ENCODE measurements at regions not wholly inside any gene's neighbourhood (a gene's known extent, or its start where the extent isn't known, plus 50 kb on each side); places are given as distances from the start of the nearest gene placed in this dataset.
"Not testable (repeated sequence)": the region's sequence is repeated elsewhere in the genome, so short reads cannot be mapped to it uniquely, and the experiment has no call there.

DNA sequence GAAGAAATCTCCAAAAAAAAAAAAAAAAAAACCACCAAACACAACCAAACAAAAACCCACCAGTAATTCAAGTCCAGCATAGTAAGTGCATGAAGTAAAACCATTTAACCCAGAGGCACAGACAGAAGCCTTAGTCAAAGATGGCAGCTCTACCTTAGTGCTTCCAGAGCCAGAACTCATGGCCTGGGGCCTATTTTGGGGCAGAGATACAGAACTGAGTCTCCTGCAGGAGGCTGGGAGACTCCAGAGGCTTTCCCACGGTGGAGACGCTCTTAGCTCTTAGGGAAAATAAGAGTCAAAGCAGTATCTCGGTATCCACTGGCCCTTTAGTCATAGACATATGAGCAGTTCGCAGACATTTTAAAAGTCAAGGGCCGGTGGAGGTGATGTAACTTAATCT is 129.5 kb downstream of the GPX5 start:
- ATAC-seq = no peak
- DNase-seq = no peak
- intact Hi-C loops (cut with micrococcal nuclease) = no loop called here

DNA sequence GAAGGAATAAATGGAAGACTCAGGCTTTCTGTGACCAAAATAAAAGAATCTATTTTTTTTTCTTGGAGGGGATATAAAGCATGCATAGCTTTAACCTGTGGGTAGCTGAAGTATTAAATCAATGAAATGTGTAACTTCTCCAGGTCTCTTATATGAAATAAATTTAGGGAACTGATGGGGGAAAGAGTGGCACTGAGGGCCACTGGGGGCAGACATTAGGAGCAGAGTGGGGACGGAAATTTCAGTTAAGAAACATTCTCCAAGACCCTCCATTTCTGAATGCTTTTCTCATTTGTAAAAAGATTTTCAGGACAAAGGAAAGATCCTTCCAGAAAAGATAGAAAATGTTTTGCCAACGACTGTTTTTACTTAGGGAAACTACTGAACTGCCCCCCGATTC is 131.0 kb downstream of the GPX5 start:
- ATAC-seq = no peak

DNA sequence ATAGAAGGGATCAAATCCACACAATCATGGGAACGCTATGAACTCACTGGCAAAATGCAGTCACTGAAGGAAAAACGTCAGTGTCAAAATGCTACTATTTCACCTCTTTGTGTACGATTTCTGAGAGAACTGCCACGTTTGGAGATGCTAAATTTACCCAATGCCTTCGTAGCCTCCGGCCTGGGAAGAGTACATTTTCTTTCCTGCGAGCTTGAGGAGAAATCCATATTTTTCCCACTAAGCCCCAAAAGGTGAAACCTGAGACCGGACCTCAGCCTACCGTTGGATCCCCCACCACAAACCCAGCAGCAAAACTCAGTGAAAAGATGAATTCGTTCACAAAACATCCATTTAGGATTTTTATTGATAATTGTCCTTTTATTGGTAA is 131.7 kb downstream of the GPX5 start:
- no peak for DNase-seq
- ATAC-seq = no peak
- intact Hi-C loops (cut with micrococcal nuclease) = no loop called here

More for the DNA sequence above, 131.0 kb downstream of the GPX5 start:
- intact Hi-C loops (cut with micrococcal nuclease) = no loop called here
- no peak for DNase-seq

DNA sequence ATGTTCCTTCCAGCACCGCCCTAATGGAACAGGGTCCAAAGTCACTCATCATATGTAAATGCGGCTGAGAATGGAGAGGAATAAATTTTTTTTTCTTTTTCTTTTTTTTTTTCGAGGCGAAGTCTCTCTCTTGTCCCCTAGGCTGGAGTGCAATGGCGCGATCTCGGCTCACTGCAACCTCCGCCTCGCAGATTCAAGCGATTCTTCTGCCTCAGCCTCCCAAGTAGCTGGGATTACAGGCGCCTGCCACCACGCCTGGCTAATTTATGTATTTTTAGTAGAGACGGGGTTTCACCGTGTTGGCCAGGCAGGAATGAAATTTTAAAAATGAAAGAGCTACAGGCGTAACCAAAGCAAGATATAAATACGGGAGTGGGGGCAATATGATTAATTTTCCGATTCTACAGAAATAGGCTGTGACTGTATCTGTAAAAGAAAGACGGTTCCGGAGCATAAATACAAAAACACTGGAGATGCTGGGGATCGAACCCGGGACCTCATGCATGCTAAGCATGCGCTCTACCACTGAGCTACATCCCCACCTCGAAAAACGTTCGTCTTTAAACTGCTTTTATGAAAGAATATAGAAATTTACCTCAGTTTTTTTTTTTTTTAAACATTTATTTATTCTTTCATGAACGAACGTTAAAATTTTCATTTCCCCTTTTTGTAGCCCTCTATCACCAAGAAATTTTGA is 132.2 kb downstream of the GPX5 start:
- peak; percentile 60 for ATAC-seq
- peak; percentile 43 for DNase-seq
- intact Hi-C loops (cut with micrococcal nuclease) = no loop called here

DNA sequence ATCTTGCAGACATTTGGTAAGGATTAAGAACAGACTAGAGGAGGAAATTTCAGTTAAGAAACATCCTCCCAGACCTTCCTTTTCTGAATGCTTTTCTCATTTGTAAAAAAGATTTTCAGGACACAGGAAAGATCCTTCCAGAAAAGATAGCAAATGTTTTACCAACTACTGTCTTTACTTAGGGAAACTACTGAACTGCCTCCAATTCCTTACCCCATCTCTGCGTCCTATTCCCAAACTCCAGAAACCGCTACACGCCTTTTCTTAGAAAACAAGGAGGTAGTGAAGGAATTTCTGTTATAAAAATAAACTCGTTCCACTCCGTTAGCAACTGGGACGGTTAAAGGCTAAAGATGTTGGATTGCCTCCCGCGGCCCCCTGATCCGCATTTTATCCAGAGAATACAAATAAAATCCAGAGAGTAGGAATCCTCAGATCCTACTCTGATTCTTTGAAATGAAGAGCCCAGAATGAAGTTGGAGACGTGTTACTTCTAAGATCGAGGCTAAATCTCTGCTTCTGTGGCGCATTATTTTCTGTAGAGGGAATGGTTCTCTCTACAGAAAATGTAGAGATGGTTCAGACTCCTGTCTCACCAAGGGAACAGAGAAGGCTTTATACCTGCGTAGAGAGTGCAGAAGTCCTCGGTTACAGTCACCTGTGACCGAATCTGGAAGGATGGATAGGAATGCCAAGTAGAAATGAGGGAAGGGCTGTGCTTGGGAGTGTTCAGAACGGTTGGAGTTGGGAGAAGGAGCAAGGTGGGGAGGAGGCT is 133.0 kb downstream of the GPX5 start:
- no peak for ATAC-seq
- DNase-seq = no peak
- intact Hi-C loops (cut with micrococcal nuclease) = no loop called here

DNA sequence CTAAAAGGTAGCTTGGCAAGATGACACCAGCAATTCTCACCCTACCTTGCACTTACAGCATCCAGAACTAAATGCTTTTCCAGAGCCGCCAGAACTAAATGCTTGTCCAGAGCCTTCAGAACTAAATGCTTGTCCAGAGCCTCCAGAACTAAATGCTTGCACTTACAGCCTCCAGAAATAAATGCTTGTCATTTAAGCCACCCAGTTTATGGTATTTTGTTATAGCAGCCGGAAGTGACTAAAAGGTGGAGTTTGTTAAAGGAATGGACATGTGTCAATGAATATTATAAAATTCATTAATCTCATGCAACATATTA is 133.5 kb downstream of the GPX5 start:
- ATAC-seq (no peak), DNase-seq (no peak)
- intact Hi-C loops (cut with micrococcal nuclease) = no loop called here

DNA sequence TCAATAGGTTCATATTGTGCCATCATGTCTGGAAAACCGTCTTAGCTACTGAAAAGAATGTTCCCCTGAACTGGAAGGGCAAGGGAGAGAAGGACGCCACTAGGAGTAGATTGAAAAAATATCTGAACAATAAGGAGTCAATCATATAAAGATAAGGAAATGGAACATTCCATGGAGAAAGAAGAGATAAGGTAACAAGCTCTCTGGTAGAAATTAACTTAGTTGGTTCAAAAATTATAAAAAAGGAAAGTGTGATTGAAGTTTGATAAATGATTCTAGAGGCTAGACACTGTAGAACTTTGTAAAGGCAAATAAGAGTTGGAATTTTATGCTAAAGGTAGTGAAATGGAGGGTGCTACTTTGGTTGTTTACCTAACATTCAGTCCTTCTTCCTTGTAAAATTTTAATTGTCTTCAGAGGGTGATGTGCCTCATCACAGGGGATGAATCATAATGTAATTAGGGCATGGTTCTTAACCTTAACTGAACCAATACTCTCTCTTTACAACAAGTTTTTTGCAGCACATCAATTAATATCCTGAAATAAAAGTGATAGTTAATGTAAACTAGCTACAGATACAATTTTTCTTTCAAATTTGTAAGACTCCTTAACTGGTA is 135.5 kb downstream of the GPX5 start:
- ATAC-seq = no peak
- intact Hi-C loops (cut with micrococcal nuclease) = no loop called here
- no peak for DNase-seq

DNA sequence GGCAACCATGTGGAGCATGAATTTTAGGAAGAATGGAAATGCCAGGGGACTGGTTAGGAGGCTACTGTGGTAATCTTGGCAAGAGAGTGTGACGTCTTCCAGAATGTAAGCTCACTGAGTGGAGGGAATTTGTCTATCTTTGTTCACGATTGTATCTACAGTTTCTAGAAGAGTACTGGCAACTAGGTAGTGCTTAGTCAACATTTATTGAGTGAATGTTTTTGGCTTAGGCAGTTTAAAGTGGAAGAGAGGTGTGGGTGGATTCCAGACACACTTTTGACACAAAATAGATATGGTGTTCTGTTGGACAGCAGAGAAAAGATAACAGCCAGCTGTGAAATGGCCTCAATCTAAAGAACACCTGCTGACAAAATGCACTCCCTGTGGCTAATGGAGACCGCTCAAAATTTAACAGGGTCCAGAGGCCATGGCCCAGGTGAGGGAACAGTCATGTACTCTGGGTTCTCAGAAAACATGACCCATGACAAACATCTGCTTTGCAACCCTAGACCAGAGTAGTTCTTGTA is 139.3 kb downstream of the GPX5 start:
- intact Hi-C loops (cut with micrococcal nuclease) = no loop called here
- ATAC-seq (no peak), DNase-seq (no peak)

DNA sequence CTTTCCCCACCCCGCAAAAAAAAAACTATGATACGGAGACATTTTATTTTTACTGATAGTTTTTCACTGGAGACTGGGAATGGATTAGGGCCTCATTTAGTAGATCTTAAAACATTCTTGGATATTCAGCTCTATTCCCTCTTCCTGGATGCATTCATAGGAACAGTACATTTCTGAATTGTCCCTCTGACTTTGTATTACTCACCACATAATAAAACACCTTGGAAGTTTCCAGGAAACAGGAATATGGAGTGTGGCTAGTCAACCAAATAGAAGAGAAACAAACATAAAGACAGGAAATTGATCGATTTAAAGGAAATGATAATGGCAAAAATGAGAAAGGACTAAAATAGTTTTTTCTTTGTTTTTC is 147.7 kb downstream of the GPX5 start:
- ATAC-seq (no peak), DNase-seq (no peak)
- intact Hi-C loops (cut with micrococcal nuclease) = no loop called here

DNA sequence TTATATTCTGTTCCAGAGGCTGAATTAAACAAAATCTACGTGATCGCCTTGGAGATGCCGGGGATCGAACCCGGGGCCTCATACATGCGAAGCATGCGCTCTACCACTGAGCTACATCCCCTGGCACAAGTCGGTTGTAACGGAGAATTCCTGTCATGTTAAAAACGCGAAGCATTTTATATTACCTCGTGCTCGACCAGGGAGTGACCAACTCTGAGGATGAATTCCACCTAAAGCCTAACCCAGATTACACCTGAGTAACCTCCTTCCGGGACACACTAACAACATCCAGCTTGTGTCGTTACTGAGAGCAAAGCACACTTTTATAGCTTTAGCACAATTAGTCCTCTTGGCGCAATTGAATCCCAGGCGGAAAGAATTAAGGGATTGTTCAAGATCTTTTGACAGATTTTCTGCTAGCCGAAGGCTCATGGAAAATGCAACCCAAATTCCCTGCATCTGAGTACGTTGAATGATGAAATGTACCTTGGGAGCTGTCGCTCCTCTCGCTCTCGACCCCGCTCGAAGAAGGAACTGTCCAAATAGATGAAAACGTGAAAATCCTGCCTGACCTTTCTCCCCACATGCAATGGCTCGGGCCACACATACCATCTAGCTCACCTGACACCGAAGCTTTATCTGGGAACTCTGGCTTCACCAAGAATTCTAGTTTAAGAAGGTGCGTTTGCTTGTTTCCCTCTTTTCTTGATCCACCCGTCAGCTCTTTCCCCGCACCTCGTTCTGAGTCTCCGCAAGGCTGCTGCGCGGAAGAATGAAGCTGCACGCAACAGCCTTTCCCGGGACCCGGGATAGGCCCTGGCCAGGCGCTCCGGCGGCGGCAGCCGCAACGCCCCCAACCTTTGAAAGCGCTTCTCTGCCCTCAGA is 148.3 kb downstream of the GPX5 start:
- no peak for ATAC-seq
- intact Hi-C loops (cut with micrococcal nuclease) = no loop called here
- DNase-seq = no peak

DNA sequence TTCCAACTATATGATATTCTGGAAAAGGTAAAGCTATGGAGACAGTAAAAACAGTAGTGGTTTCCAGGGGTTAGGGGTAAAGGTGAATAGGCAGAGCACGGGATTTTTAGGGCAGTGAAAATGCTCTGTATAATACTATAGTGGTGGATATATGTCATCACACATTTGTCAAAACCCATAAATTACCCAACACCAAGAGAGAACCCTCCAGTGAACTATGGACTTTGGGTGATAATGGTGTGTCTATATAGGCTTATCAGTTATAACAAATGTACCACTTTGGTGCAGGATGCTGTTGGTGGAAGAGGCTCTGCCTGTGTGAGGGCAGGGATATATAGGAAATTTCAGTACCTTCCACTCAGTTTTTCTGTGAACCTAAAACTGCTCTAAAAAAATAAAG is 149.9 kb downstream of the GPX5 start:
- intact Hi-C loops (cut with micrococcal nuclease) = no loop called here
- ATAC-seq (no peak), DNase-seq (no peak)

DNA sequence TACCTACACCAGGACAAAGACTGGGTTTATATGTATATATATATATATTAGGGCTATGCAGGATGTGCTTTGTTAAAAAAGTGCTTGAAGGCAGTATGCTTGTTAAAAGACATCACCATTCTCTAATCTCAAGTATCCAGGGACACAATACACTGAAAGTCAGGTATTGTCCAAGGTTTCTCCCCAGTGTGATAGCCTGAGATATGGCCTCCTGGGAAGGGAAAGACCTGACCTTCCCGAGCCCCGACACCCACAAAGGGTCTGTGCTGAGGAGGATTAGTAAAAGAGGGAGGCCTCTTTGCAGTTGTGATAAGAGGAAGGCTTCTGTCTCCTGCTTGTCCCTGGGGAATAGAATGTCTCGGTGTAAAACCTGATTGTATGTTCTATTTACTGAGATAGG is 156.9 kb downstream of the GPX5 start:
- DNase-seq (no peak), ATAC-seq (no peak)
- intact Hi-C loops (cut with micrococcal nuclease) = loop anchor here (10.0 kb wide), 1 partner anchor 902 kb away; the partner anchor contains the start of gene OR2H2

DNA sequence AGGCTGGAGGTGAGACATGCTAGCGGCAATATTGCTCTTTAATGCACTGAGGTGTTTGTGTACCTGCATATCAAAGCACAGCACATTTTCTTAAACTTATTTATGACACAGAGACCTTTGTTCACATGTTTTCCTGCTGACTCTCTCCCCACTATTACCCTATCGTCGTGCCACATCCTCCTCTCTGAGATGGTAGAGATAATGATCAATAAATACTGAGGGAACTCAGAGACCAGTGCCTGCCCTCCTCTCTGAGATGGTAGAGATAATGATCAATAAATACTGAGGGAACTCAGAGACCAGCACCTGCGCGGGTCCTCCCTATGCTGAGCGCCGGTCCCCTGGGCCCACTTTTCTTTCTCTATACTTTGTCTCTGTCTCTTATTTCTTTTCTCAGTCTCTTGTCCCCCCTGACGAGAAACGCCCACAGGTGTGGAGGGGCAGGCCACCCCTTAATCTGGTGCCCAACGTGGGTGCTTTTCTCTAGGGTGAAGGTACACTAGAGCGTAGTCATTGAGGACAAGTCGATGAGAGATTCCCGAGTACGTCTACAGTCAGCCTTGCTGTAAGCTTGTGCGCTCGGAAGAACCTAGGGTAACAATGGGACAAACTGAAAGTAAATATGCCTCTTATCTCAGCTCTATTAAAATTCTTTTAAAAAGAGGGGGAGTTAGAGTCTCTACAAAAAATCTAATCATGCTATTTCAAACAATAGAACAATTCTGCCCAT is 157.4 kb downstream of the GPX5 start:
- intact Hi-C loops (cut with micrococcal nuclease) = loop anchor here (10.0 kb wide), 1 partner anchor 902 kb away; the partner anchor contains the start of gene OR2H2
- not testable (repeated sequence) for DNase-seq, ATAC-seq

DNA sequence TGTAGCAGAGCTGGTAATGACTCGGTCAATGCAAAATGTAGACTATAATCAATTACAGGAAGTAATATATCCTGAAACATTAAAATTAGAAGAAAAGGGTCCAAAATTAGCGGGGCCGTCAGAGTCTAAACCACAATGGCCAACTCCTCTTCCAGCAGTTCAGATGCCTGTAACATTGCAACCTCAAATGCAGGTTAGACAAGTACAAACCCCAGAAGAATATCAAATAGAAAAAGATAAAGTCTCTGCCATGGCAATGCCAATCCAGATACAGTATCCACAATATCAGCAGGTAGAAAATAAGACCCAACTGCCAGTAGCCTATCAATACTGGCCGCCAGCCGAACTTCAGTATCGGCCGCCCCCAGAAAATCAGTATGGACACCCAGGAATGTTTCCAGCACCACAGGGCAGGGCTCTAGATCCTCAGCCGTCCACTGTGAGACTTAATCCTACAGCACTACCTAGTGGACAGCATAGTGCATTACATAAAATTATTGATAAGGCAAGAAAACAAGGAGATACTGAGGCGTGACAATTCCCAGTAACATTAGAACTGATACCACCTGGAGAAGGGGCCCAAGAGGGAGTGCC is 158.4 kb downstream of the GPX5 start:
- ATAC-seq (no peak), DNase-seq (no peak)
- intact Hi-C loops (cut with micrococcal nuclease) = loop anchor here (10.0 kb wide), 1 partner anchor 901 kb away; the partner anchor contains the start of gene OR2H2

DNA sequence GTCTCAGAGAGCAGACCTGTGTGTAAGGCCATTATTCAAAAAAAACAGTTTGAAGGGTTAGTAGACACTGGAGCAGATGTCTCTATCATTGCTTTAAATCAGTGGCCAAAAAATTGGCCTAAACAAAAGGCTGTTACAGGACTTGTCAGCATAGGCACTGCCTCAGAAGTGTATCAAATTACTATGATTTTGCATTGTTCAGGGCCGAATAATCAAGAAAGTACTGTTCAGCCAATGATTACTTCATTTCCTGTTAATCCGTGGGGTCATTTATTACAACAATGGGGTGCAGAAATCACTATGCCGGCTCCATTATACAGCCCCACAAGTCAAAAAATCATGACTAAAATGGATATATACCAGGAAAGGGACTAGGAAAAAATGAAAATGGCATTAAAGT is 160.3 kb downstream of the GPX5 start:
- not testable (repeated sequence) for ATAC-seq, DNase-seq
- intact Hi-C loops (cut with micrococcal nuclease) = loop anchor here (1.0 to 10.0 kb wide), 2 partner anchors 331 to 899 kb away; partner anchors contain the start of gene OR2H2

DNA sequence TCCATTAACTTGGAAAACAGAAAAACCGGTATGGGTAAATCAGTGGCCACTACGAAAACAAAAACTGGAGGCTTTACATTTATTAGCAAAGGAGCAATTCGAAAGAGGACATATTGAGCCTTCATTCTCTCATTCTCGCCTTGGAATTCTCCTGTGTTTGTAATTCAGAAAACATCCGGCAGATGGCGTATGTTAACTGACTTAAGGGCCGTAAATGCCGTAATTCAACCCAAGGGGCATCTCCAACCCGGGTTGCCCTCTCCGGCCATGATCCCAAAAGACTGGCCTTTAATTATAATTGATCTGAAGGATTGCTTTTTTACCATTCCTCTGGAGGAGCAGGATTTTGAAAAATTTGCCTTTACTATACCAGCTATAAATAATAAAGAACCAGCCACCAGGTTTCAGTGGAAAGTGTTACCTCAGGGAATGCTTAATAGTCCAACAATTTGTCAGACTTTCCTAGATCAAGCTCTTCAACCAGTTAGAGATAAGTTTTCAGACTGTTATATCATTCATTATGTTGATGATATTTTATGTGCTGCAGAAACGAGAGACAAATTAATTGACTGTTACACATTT is 160.9 kb downstream of the GPX5 start:
- not testable (repeated sequence) for DNase-seq, ATAC-seq
- intact Hi-C loops (cut with micrococcal nuclease) = loop anchor here (1.0 to 10.0 kb wide), 2 partner anchors 331 to 898 kb away; partner anchors contain the start of gene OR2H2

DNA sequence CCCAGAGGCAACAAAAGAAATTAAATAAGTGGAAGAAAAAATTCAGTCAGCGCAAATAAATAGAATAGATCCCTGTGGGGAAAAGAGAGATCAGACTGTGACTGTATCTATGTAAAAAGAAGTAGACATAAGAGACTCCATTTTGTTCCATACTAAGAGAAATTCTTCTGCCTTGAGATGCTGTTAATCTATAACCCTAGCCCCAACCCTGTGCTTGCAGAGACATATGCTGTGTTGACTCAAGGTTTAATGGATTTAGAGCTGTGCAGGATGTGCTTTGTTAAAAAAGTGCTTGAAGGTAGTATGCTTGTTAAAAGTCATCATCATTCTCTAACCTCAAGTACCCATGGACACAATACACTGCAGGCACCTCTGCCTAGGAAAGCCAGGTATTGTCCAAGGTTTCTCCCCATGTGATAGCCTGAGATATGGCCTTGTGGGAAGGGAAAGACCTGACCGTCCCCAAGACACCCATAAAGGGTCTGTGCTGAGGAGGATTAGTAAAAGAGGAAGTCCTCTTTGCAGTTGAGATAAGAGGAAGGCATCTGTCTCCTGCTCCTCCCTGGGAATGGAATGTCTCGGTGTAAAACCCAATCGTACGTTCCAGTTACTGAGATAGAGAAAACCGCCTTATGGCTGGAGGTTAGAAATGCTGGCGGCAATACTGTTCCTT is 161.8 kb downstream of the GPX5 start:
- ATAC-seq = not testable (repeated sequence)
- intact Hi-C loops (cut with micrococcal nuclease) = loop anchor here (10.0 kb wide), 1 partner anchor 897 kb away; the partner anchor contains the start of gene OR2H2

More for the DNA sequence above, 161.8 kb downstream of the GPX5 start:
- not testable (repeated sequence) for DNase-seq
